Rectal smooth muscle tissue (tissue), 1 donor: ENCODE measurements at regions not wholly inside any gene's neighbourhood (a gene's known extent, or its start where the extent isn't known, plus 50 kb on each side); places are given as distances from the start of the nearest gene placed in this dataset.
"Not testable (repeated sequence)": the region's sequence is repeated elsewhere in the genome, so short reads cannot be mapped to it uniquely, and the experiment has no call there.

Experiments used
- H3K27ac ChIP-seq: one replicate; pipeline ENCODE4 v1.7.0; 2013; ENCODE audit warnings: low read depth, low read length, inconsistent platforms
- H3K27me3 ChIP-seq: one replicate; pipeline ENCODE4 v1.7.0; 2013; ENCODE audit warnings: low read length; ENCODE audit not compliant: control insufficient read depth, insufficient read depth
- H3K36me3 ChIP-seq: one replicate; pipeline ENCODE4 v1.7.0; 2013; ENCODE audit warnings: low read length; ENCODE audit not compliant: control insufficient read depth, insufficient read depth
- H3K4me1 ChIP-seq: one replicate; pipeline ENCODE4 v1.7.0; 2013; ENCODE audit warnings: low read length; ENCODE audit not compliant: control insufficient read depth, insufficient read depth
- H3K4me3 ChIP-seq: one replicate; pipeline ENCODE4 v1.7.0; 2013; ENCODE audit warnings: low read length
- H3K9ac ChIP-seq: one replicate; pipeline ENCODE4 v1.7.0; 2013; ENCODE audit warnings: low read length

DNA sequence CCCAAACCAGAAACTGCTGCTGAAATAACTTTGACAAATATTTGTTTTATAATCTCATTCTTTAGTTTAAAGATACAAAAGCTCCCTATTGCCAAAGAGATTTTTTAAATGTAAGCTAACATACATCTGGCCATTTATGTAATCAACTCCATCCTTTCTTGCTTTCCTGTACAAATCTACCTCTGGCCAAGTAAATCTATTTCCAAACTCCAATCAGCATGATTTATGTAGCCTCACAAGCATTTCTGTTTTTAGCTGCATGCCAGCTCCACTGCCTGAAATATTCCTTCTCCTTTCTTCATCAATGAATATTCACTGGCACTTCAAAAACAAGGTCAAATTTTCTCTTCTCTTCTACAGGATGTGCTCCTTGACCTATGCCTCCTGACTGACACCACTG, 80.0 kb downstream of the SHOX2 start:
- H3K9ac ChIP-seq: no peak overlapping the region
- no peak overlapping the region for H3K27ac ChIP-seq
- H3K4me3 ChIP-seq: no peak overlapping the region
- H3K27me3 ChIP-seq: no peaks in the 10 kb centered on the region
- no peaks in the 10 kb centered on the region for H3K4me1 ChIP-seq
- no peaks in the 10 kb centered on the region for H3K36me3 ChIP-seq

- not testable (repeated sequence) for H3K4me1 ChIP-seq, H3K9ac ChIP-seq, H3K27me3 ChIP-seq, H3K36me3 ChIP-seq, H3K4me3 ChIP-seq, H3K27ac ChIP-seq
Measured at GRCh38 chr3:158019897-158020296, 86.3 kb downstream of the SHOX2 start.

DNA sequence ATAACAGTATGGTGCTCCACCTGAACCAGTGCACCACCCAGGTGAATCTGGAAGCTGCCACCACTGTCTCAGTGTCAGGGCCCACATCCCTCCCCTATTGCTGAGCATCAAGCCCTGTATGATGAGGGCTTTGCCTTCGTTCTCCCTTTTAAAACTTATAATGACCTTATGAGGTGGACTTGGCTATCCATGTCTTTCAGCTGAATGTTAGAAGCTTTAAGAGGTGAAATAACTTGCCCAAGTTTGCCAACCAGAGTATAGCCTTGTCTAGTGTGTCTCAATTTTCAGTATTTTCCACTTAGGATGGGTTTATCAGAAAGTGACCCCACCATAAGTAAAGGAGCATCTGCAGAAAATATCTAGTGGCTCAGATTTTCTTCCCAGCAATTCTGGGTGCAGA, 87.8 kb downstream of the SHOX2 start:
- Histone ChIP-seq H3K27ac (no peak overlapping the region), H3K27me3 (no peaks in the 10 kb centered on the region), H3K36me3 (no peaks in the 10 kb centered on the region), H3K4me3 (no peak overlapping the region), H3K9ac (no peak overlapping the region), H3K4me1 (no peaks in the 10 kb centered on the region)

GRCh38 chr3:158012901-158013300, 93.3 kb downstream of the SHOX2 start:
- no peak overlapping the region for H3K9ac ChIP-seq
- no peaks in the 10 kb centered on the region for H3K36me3 ChIP-seq
- no peaks in the 10 kb centered on the region for H3K4me1 ChIP-seq
- no peak overlapping the region for H3K4me3 ChIP-seq
- H3K27me3 ChIP-seq: no peaks in the 10 kb centered on the region
- H3K27ac ChIP-seq: no peak overlapping the region

- Histone ChIP-seq H3K27ac (no peak overlapping the region), H3K4me3 (no peak overlapping the region), H3K9ac (no peak overlapping the region), H3K27me3 (no peaks in the 10 kb centered on the region), H3K36me3 (no peaks in the 10 kb centered on the region), H3K4me1 (no peaks in the 10 kb centered on the region)
Measured at GRCh38 chr3:158005391-158006100, 100.7 kb downstream of the SHOX2 start.

- no peak overlapping the region for H3K9ac ChIP-seq
- H3K27ac ChIP-seq: no peak overlapping the region
- H3K36me3 ChIP-seq: no peaks in the 10 kb centered on the region
- H3K4me1 ChIP-seq: no peaks in the 10 kb centered on the region
- H3K27me3 ChIP-seq: no peaks in the 10 kb centered on the region
- H3K4me3 ChIP-seq: no peak overlapping the region
Measured at GRCh38 chr3:157999246-157999645, 107.0 kb downstream of the SHOX2 start.

GRCh38 chr3:157982359-157982758, 123.9 kb downstream of the SHOX2 start:
- H3K36me3 ChIP-seq: no peaks in the 10 kb centered on the region
- H3K4me3 ChIP-seq: no peak overlapping the region
- no peaks in the 10 kb centered on the region for H3K27me3 ChIP-seq
- H3K27ac ChIP-seq: no peak overlapping the region
- no peak overlapping the region for H3K9ac ChIP-seq
- H3K4me1 ChIP-seq: no peaks in the 10 kb centered on the region

- Histone ChIP-seq H3K4me1 (no peaks in the 10 kb centered on the region), H3K36me3 (no peaks in the 10 kb centered on the region), H3K27ac (no peak overlapping the region), H3K27me3 (no peaks in the 10 kb centered on the region), H3K4me3 (no peak overlapping the region), H3K9ac (no peak overlapping the region)
Measured at GRCh38 chr3:157981819-157982218, 124.4 kb downstream of the SHOX2 start.

DNA sequence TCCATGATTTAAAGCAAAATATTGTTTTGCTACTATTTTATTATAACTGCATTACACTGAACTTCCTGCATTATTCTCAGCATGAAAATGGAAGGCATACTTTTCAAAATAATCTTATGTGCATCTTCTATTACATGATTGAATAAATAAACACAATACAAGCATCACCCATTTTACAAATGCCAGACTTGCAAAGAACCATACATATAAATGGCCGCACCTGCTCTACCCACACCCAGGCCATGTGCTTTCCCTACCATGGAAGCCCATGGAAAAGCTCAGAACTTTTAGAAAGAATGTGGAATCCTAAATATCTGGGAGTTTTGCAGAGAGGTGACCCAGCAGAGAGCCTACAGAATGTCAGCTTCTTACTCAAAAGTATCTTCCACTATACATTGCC, 127.2 kb downstream of the SHOX2 start:
- Histone ChIP-seq H3K4me1 (no peaks in the 10 kb centered on the region), H3K27ac (no peak overlapping the region), H3K4me3 (no peak overlapping the region), H3K27me3 (no peaks in the 10 kb centered on the region), H3K9ac (no peak overlapping the region), H3K36me3 (no peaks in the 10 kb centered on the region)

- no peak overlapping the region for H3K27ac ChIP-seq
- no peak overlapping the region for H3K9ac ChIP-seq
- H3K4me1 ChIP-seq: no peaks in the 10 kb centered on the region
Measured at GRCh38 chr3:157961665-157962064, 144.6 kb downstream of the SHOX2 start.

DNA sequence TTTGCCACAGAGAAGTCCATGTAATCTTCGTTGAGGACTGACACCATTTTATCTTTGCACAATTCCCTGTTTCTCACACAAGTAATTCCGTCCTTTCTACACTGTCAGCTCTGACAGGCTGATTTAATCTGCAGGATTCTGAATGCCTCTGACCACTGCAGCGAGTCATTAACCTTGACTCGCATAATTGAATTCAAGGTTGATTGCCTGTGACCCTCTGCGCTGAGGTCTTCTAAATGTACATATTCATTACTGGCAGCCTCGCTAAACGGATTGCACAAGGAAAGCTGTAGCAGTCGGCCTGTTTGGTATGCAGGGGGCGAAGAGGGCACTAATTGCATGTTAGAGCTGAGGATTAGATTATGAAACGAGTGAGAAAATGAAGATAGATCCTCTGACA, 147.8 kb downstream of the SHOX2 start:
- H3K36me3 ChIP-seq: no peaks in the 10 kb centered on the region
- H3K4me1 ChIP-seq: no peaks in the 10 kb centered on the region
- no peak overlapping the region for H3K27ac ChIP-seq
- H3K27me3 ChIP-seq: no peaks in the 10 kb centered on the region
- H3K9ac ChIP-seq: no peak overlapping the region
- H3K4me3 ChIP-seq: no peak overlapping the region

More at GRCh38 chr3:157961665-157962064, 144.6 kb downstream of the SHOX2 start:
- Histone ChIP-seq H3K36me3 (no peaks in the 10 kb centered on the region), H3K27me3 (no peaks in the 10 kb centered on the region), H3K4me3 (no peak overlapping the region)

- Histone ChIP-seq H3K4me1 (no peaks in the 10 kb centered on the region), H3K27ac (no peak overlapping the region), H3K4me3 (no peak overlapping the region), H3K27me3 (no peaks in the 10 kb centered on the region), H3K36me3 (no peaks in the 10 kb centered on the region), H3K9ac (no peak overlapping the region)
Measured at GRCh38 chr3:157956850-157957249, 149.4 kb downstream of the SHOX2 start.

DNA sequence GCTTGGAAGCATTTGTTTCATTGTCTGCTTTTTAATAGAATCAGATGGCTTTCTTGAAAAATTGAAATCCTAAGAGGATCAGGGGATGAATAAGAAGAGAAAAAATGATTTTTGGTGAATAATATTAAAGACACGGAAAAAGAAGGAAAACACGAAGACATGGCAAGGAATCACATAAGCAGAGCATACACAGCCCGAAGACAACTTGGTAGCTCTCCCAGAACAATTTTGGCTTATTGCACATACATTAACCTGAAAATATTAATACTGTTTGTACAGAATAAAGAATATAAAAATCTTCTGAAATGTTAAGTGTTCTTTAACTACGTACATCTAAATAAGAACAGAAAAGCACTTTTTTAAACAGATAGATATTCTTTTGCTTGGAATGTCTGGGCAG, 150.0 kb downstream of the SHOX2 start:
- H3K27me3 ChIP-seq: no peaks in the 10 kb centered on the region
- no peak overlapping the region for H3K4me3 ChIP-seq
- H3K4me1 ChIP-seq: no peaks in the 10 kb centered on the region
- H3K27ac ChIP-seq: no peak overlapping the region
- no peaks in the 10 kb centered on the region for H3K36me3 ChIP-seq
- H3K9ac ChIP-seq: no peak overlapping the region
